ENCODE measurements at regions not wholly inside any gene's neighbourhood (a gene's known extent, or its start where the extent isn't known, plus 50 kb on each side); places are given as distances from the start of the nearest gene placed in this dataset.

- DNase-seq: no peak
Measured at GRCh38 chr1:29520571-29521437, 284.5 kb downstream of the PTPRU start.

DNA sequence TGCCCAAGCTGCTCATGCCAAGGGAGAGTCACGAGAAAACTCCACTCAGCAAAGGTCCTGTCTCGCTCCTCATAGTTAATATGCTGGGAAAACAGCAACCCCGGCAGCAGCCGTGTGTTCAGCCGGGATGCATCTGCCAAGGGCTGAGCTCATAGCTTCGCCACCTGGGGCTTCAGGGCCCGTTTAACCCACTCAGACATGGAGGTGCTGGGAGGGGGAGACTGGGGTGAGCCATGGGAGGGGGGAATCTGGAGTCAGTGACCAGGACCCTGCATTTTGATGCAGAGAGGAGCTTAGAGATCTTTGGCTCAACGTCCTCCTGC, 283.4 kb downstream of the PTPRU start:
- DNase-seq: no peak

- DNase-seq: no peak
Measured at GRCh38 chr1:29519108-29519787, 282.9 kb downstream of the PTPRU start.

DNA sequence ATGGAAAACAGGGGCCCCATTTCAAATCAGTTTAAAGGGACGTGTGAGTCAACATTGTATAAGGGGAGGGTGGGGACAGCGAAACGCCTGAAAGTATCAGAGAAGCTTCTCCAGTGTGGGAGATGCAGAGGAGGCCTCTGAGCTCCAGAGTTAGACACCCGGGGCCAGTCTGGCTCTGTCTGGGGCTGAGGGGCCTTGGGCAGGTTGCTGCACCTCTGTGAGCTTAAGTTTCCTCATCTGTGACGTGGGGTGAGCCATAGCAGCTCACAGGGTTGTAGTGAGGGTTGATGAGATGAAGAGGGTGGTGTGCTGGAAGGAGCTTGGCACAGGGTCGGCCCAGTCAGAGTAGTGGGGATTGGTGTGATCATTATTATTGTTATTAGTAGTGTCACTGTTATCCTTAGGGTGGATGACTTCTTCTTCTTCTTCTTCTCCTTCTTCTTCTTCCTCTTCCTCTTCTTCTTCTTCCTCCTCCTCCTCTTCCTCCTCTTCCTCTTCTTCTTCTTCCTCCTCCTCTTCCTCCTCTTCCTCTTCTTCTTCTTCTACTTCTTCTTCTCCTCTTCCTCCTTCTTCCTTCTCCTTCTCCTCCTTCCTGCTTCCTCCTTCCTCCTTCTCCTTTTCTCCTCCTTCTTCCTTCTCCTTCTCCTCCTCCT, 282.0 kb downstream of the PTPRU start:
- no peak for DNase-seq

DNA sequence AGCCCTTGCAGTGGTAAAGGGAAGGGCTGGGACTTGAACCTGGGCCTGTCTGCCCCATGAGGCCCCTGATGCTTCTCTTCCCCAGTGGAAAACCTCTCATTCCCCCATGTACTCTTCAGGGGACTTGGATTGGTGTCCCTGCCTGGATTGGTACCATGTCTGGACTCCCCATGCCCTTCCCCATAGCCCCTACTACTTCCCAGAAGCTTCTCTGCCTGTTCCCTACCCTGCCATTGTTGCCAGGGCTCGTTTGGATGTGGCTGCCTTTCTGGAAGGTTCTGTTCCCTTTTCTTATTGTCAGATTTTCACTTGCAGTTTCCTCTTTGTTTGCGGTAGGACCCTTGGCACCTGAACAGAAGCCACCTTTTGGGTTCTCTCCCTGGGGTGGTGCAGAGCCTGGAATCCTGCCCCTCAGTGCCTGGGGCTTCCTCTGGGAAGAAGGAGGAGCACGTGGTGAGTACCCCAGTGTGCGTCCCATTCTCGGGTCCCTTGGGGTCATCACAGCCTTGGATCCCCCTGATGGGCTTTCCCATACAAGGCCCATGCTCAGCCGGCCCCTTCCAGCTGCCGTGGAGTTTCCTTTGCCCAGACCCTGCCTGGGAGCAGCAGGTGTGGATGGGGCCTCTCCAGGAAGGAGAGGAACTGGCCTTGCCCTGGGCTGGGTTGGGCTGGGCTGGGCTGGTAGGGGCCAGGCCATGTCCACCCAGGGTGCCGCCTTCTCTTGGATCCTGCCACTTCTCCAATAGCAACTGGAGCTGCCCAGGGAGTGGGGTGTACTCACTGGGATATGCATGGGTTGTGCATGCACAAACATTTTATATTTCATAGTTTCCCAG, 281.1 kb downstream of the PTPRU start:
- no peak for DNase-seq

GRCh38 chr1:29516063-29516820, 279.9 kb downstream of the PTPRU start:
- DNase-seq: no peak

- DNase-seq: no peak
Measured at GRCh38 chr1:29515170-29515955, 279.0 kb downstream of the PTPRU start.

DNA sequence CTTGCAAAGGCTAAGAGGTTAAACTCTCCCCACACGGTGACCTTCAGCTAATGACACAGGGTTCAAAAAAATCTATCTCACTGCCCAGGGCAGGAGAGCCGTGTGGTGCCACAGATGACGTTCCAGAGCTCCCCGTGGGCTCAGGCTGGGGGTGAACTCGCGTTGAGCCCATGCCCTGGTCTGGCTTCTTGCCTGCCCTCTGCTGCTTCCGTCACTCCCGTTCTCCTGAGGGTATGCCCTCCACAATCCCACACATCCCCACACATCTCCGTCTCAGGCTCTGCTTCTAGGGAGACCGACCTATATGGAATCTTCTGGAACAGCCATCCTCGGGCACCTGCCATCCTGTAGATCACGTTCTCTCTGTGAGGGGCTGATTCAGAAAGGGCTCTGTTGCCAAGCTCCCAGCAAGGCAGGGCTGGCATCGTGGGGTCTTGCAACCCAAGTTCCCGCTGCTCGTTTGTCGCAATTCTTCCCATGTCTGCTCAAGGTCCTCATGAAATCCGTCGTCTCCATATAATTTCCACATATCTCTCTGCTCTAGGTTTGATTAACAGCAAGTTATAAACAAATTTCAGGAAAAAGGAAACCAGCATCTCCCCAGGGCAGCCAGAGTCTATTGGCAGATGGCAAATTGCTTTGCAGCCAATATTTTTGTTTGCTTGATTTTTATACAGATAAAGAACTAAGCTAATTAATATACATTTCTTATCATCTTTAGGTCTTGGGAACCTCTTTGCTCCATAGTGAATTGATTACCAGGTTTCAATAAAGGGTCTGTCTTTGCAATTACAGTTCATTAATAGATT, 278.2 kb downstream of the PTPRU start:
- no peak for DNase-seq

DNA sequence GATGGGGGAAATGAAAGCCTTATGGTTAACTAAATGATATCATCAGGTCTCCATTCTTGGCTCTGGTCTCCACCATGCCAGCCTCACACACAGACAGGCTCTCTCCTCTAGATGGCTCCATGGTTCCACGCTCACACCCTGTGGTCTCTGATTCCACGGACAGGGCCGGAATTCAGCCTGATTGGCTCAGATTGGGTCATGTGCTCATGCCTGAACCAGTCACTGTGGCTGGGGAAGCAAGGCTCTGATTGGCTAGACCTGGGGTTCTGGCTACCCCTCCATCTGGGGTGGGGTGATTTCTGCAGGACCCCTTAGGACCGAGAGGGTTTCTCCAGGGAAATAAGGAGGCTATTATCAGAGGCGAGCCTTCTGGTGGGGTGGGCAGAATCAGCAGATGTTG, 277.0 kb downstream of the PTPRU start:
- peak; percentile 65 for DNase-seq

- DNase-seq: no peak
Measured at GRCh38 chr1:29511436-29511835, 275.1 kb downstream of the PTPRU start.

DNA sequence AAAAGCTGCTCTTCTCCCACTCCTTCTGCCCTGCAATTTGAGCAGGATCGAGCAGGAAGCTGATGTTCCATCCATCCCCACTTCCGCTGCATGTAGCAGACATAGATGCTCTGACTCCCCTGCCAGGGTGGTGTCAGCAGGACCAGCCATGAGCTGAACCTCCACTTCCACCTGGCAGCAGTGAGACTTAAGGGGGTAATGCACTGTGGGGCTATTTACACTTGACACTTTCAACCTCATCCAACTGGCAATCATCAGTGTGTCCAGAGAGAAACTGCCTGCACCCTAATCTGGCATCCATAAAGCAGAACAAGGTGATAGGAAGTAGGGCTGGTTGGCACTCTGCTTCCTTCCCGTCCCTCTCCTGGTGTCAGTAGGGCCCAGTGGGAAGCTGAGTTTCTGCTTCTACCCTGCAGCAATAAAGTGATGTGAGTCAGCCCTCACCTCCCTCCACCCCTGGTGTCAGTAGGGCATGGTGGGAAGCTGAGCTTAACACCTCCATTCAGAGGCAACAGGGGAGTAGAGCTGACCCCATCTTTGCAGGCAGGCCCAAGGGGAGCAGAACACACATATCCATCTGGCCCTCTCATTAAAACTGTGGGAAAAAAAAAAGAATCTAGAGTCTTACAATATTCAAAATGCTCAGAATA, 272.3 kb downstream of the PTPRU start:
- no peak for DNase-seq

GRCh38 chr1:29506678-29507225, 270.4 kb downstream of the PTPRU start:
- DNase-seq: no peak

DNA sequence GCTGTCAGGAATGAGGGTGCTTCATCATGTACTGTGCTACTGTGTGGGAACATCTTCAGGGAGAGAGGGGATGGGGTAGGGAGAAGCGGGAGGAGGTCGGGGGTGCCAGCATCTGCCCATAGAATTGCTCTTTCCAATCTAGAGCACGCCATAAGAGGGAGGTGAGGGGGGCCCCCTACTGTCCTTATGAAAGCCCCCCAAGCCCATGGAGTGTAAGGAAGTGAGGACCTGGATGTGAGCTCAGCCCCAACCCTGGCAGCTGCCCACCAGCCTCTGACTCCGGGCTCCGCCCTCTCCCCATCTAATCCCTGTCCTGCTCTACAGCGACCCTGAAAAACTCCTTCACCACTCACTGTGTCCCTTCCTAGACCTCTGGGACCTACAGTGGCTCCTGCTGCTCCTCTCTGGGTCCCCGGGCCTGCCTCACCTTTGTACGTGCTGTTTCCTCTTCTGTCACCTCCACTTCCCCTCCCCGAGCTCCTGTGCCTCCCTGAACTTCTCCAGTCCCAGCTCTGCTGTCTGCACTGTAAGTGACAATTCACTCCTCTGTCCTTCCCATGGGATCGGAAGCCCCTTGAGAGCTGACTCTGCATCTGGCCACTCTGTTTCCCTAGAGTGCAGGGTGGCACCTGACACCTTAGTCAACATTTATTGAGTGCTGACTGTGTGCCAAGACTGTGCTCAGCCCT, 269.4 kb downstream of the PTPRU start:
- no peak for DNase-seq

- no peak for DNase-seq
Measured at GRCh38 chr1:29504709-29505410, 268.5 kb downstream of the PTPRU start.

- DNase-seq: no peak
Measured at GRCh38 chr1:29504196-29504595, 267.9 kb downstream of the PTPRU start.

DNA sequence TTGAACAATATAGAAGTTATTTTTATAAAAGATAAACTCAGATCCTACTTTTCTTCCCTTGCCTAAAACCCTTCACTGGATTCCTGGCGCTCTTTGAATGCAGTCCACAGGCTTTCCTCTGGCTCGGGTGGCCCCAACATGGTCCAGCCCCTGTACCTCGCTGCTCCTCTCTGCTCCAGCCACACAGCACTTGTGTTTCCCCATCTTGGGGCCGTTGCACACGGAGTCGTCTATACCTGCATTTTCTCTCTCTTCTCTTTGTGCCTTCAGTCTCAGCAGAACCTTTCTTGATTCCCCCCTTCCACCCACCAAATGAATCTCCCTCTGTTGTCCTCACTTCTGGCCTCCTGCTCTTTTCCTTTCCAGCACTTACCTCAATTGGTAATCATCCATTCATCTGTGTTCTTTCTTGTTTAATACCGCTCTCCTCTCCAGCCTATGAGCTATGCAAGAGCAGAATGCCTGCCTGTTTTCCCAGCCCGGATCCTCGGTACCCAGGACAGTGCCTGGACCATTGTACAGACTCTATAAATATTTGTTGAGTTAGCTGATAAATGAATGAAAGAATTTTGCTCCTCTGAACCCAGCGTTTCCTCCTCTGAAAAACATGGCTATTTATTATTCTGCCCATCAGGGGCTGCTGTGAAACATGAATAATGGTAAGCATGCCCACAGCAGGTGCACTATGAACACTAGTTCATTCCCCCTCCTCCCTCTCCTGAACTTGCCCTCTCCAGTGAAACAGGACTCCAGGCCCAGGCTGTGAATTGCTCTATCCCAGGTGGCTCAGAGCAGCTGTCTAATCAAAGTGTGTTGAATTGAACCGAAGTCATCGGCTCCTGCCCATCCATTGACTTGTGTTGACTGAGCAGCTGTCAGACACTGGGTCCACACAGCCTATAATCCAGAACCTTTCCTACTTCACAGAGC, 266.9 kb downstream of the PTPRU start:
- DNase-seq: no peak

- no peak for DNase-seq
Measured at GRCh38 chr1:29502225-29502910, 266.0 kb downstream of the PTPRU start.
